Transverse colon (tissue), 4 donors: ENCODE measurements at regions not wholly inside any gene's neighbourhood (a gene's known extent, or its start where the extent isn't known, plus 50 kb on each side); places are given as distances from the start of the nearest gene placed in this dataset.

Experiments used
- DNase-seq: peaks from one replicate; pipeline ENCODE4 v3.0.0-alpha.2; 2019
- H3K27ac ChIP-seq, 4 donors: fragments of 200-600 bp; sonication (generic); 2 replicates each; pipeline ENCODE4 v1.5.1; 2016 to 2018; ENCODE audit warnings: inconsistent platforms in 4 of 4
- H3K27me3 ChIP-seq: fragments of 200-600 bp; sonication (generic); 2 replicates; pipeline ENCODE4 v1.5.1; 2017; ENCODE audit warnings: inconsistent platforms
- H3K36me3 ChIP-seq, 4 donors: fragments of 200-600 bp; sonication (generic); 2 replicates each; pipeline ENCODE4 v1.5.1; 2017 to 2019; ENCODE audit warnings: inconsistent platforms in 4 of 4
- H3K4me1 ChIP-seq, 4 donors: fragments of 200-600 bp; sonication (generic); 2 replicates each; pipeline ENCODE4 v1.5.1; 2017 to 2020; ENCODE audit warnings: inconsistent platforms in 4 of 4
- H3K4me3 ChIP-seq, 4 donors: fragments of 200-600 bp; sonication (generic); 1 replicate in 1 of 4; 2 replicates in 3 of 4; pipeline versions ENCODE4 v1.5.1 to v1.6.1; 2017 to 2019; ENCODE audit warnings: inconsistent platforms in 4 of 4
- H3K9me3 ChIP-seq, 2 donors: fragments of 200-600 bp; sonication (generic); 2 replicates each; pipeline ENCODE4 v1.5.1; 2017 to 2019; ENCODE audit warnings: inconsistent platforms in 2 of 2
- EP300 ChIP-seq: sonication (generic); formaldehyde crosslinking; IDR thresholded peaks from one replicate; pipeline ENCODE4 v1.6.1; 2017; ENCODE audit warnings: antibody characterized with exemption, low read depth
- POLR2A ChIP-seq: fragments of 450-650 bp; IDR thresholded peaks from one replicate; pipeline ENCODE4 v1.6.1; 2016; ENCODE audit warnings: antibody characterized with exemption, mild to moderate bottlenecking, moderate library complexity
- POLR2AphosphoS5 ChIP-seq, 3 donors: sonication (generic); formaldehyde crosslinking; IDR thresholded peaks; one replicate each; pipeline ENCODE4 v1.6.1; 2016; ENCODE audit warnings: antibody characterized with exemption in 3 of 3
- WGBS, 2 donors: methylation state at CpG; one replicate each; pipeline ENCODE4 v1.1.5; 2018; ENCODE audit warnings: low coverage in 1 of 2; 5-methylcytosine and 5-hydroxymethylcytosine counted together
- in situ Hi-C, 4 donors: fragments of 200-750 bp; cut with MboI; loops; one replicate each; pipeline versions ENCODE4 v1.15.0 to v1.15.1; 2017; ENCODE audit warnings: low sequenced_read_pairs in 3 of 4, low pct_ligation_motif_present in 1 of 4, low pct_unique_long_range_greater_than_20kb in 1 of 4
- intact Hi-C: fragments of 100-400 bp; cut with DNase I; formaldehyde crosslinking; loops from one replicate; pipeline ENCODE4 v1.15.1; 2023; ENCODE audit warnings: low total_unique reads
- TF ChIP-seq, protein P1 (sequence below), 5 experiments: fragments of 200-600 bp in 3 of 5; fragments of 450-650 bp in 2 of 5; sonication (generic) in 3 of 5; IDR thresholded peaks; 1 replicate in 2 of 5; 2 replicates in 3 of 5; pipeline ENCODE4 v1.5.1; 2016 to 2017; ENCODE audit warnings: antibody characterized with exemption in 5 of 5, inconsistent platforms in 3 of 5, mild to moderate bottlenecking in 2 of 5, moderate library complexity in 1 of 5

DNA sequence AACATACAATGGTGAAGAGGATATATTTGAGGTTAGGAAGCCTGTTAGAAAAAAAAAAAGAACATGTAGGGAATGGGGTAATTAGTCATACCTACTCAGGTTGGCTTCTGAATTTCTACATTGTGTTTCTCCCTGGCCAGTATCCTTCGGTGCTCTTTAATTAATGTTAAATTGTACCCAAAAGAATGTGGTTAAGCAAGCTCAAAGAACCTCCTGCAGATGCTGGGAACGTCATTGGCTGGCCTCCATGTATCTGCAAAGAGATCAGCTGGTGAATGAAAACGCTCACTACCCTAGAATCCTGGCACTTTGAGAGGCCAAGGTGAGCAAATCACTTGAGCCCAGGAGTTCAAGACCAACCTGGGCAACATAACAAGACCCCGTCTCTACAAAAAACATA, 942.3 kb upstream of the PRKX start:
- no peak overlapping the region for H3K27ac ChIP-seq
- DNase-seq, result no peak
- H3K36me3 ChIP-seq, result no peaks in the 10 kb centered on the region
- TF ChIP-seq POLR2A (no peak), POLR2AphosphoS5 (IDR thresholded peaks at IDR 0.05) (no peak), EP300 (no peak)
- TF ChIP-seq, protein P1, sequence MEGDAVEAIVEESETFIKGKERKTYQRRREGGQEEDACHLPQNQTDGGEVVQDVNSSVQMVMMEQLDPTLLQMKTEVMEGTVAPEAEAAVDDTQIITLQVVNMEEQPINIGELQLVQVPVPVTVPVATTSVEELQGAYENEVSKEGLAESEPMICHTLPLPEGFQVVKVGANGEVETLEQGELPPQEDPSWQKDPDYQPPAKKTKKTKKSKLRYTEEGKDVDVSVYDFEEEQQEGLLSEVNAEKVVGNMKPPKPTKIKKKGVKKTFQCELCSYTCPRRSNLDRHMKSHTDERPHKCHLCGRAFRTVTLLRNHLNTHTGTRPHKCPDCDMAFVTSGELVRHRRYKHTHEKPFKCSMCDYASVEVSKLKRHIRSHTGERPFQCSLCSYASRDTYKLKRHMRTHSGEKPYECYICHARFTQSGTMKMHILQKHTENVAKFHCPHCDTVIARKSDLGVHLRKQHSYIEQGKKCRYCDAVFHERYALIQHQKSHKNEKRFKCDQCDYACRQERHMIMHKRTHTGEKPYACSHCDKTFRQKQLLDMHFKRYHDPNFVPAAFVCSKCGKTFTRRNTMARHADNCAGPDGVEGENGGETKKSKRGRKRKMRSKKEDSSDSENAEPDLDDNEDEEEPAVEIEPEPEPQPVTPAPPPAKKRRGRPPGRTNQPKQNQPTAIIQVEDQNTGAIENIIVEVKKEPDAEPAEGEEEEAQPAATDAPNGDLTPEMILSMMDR (IDR thresholded peaks at IDR 0.05), result no peak
- H3K27me3 ChIP-seq, result no peaks in the 10 kb centered on the region
- H3K4me1 ChIP-seq, result no peaks in the 10 kb centered on the region
- in situ Hi-C loops (no loop called here), intact Hi-C loops (no loop called here)
- 64 to 86% methylated on average over 1 to 4 of the region's 4 CpGs for WGBS, 2 donors
- H3K4me3 ChIP-seq, result no peak overlapping the region
- no peaks in the 10 kb centered on the region for H3K9me3 ChIP-seq

DNA sequence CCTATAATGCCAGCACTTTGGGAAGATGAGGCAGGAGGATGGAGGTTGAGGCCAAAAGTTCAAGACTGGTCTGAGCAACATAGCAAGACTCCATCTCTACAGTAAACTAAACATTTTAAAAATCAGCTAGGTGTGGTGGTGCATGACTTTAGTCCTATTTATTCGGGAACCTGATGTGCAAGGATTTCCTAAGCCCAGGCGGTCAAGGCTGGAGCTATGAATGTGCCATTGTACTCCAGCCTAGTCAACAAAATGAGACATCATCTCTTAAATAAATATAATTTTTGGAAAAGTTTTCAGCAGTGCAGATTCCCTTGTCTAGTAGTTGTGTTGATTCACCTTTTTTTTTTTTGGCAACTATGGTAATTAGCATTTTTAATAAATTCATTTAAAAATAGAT, 928.7 kb upstream of the PRKX start:
- no peaks in the 10 kb centered on the region for H3K27me3 ChIP-seq
- TF ChIP-seq POLR2A (no peak), POLR2AphosphoS5 (IDR thresholded peaks at IDR 0.05) (no peak), EP300 (no peak)
- TF ChIP-seq, protein P1 (IDR thresholded peaks at IDR 0.05), result no peak
- in situ Hi-C loops (no loop called here), intact Hi-C loops (no loop called here)
- no peak for DNase-seq
- WGBS, 2 donors, result 89% methylated on average over 2 of the region's 2 CpGs; no CpG with 5 or more reads in 1 of the 2 donors
- H3K4me3 ChIP-seq, result no peak overlapping the region
- no peaks in the 10 kb centered on the region for H3K36me3 ChIP-seq
- no peaks in the 10 kb centered on the region for H3K9me3 ChIP-seq
- no peaks in the 10 kb centered on the region for H3K4me1 ChIP-seq
- H3K27ac ChIP-seq, result no peak overlapping the region

DNA sequence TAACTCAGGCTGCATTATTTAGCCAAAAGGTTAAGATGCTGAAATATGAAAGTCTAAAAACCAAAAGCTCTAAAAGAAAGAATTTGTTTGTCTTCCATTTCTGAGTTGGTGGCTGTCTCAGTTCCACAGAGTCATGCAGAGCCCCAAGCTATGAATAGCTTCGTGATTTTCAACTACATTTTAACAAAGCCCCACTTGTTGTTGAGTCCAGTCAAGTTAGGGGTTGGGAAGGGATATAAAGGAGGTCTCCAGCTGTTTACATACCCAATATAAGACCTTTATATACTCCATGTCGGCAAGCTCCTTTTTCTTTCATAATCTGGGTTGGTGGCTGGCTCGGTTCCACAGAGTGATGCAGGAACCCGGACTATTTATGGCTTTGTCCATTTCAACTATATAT, 924.6 kb upstream of the PRKX start:
- Histone ChIP-seq H3K4me3 (no peak overlapping the region), H3K36me3 (no peaks in the 10 kb centered on the region), H3K27ac (no peak overlapping the region), H3K4me1 (no peaks in the 10 kb centered on the region), H3K9me3 (no peaks in the 10 kb centered on the region), H3K27me3 (no peaks in the 10 kb centered on the region)
- WGBS, 2 donors, result 72 to 90% methylated on average over 2 to 4 of the region's 4 CpGs
- in situ Hi-C loops, result no loop called here
- intact Hi-C loops, result no loop called here
- no peak for DNase-seq
- no peak for TF ChIP-seq EP300
- no peak for TF ChIP-seq POLR2AphosphoS5 (IDR thresholded peaks at IDR 0.05)
- TF ChIP-seq, protein P1 (IDR thresholded peaks at IDR 0.05), result no peak
- TF ChIP-seq POLR2A, result no peak

DNA sequence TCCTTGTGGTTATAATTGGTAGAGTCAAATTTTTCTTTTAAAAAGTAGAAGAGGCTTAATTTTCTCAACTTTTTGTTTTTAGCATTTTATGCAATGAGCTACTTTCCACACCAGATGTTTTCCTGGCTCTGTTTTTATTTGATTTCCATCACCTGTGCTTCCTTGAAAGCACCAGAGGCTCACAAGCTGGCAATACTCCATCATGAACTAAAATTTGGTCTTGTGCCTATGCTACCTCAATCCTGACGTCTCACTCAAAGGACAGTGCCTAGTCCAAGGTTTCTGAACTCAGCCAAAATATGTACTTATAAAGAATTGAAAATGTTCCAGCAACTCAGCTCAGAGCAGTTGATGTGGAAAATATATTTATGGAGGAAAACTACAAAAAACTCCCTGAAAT, 914.0 kb upstream of the PRKX start:
- no peak for DNase-seq

More for the DNA sequence above, 914.0 kb upstream of the PRKX start:
- Histone ChIP-seq H3K4me1 (no peaks in the 10 kb centered on the region), H3K4me3 (no peak overlapping the region), H3K36me3 (no peaks in the 10 kb centered on the region), H3K27ac (no peak overlapping the region), H3K27me3 (no peaks in the 10 kb centered on the region), H3K9me3 (no peaks in the 10 kb centered on the region)
- 45% methylated on average over 1 of the region's 1 CpG; no CpG with 5 or more reads in 1 of the 2 donors for WGBS, 2 donors
- TF ChIP-seq, protein P1 (IDR thresholded peaks at IDR 0.05), result no peak
- no peak for TF ChIP-seq POLR2AphosphoS5 (IDR thresholded peaks at IDR 0.05)
- no peak for TF ChIP-seq EP300
- no peak for TF ChIP-seq POLR2A
- in situ Hi-C loops (no loop called here), intact Hi-C loops (no loop called here)
